Stimulated activated CD4-positive, alpha-beta T cell treated with anti-CD3 and anti-CD28 coated beads, Interleukin-2, amount 100 ng/mL, for 4 hours (primary cell): ENCODE measurements at regions not wholly inside any gene's neighbourhood (a gene's known extent, or its start where the extent isn't known, plus 50 kb on each side); places are given as distances from the start of the nearest gene placed in this dataset.

ENCODE experiments used
- DNase-seq: peaks from one replicate; pipeline ENCODE4 v3.0.0-alpha.2; 2020; ENCODE audit warnings: low read depth

GRCh38 chr2:106709229-106709628, 176.7 kb downstream of the ST6GAL2 start:
- no peak for DNase-seq

- DNase-seq = no peak
Observed at GRCh38 chr2:106719222-106719621, 166.7 kb downstream of the ST6GAL2 start.

GRCh38 chr2:106720026-106720425, 165.9 kb downstream of the ST6GAL2 start:
- no peak for DNase-seq

DNA sequence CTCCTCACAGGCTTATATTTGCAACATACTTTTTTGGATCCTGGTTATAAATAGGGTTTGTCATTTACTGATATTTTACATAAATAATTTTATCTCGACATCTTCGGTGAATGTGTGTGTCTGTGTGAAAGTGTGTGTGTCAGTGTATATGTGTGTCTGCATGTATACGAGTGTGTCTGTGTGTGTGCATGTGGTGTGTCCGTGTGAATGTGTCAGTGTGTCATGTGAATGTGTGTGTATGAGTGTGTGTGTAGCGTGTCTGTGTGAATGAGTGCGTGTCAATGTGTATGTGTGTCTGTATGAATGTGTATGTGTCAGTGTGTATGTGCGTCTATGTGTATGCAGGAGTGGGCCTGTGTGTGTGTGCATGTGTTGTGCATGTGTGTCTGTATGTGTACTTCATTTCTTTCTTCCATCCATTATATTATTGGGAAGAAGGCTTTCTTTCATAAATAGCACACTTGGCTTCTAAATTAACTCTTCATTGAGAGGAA, 161.6 kb downstream of the ST6GAL2 start:
- DNase-seq = no peak

- DNase-seq = no peak
Observed at GRCh38 chr2:106734165-106734564, 151.8 kb downstream of the ST6GAL2 start.

GRCh38 chr2:106735807-106736206, 150.2 kb downstream of the ST6GAL2 start:
- DNase-seq = no peak

DNA sequence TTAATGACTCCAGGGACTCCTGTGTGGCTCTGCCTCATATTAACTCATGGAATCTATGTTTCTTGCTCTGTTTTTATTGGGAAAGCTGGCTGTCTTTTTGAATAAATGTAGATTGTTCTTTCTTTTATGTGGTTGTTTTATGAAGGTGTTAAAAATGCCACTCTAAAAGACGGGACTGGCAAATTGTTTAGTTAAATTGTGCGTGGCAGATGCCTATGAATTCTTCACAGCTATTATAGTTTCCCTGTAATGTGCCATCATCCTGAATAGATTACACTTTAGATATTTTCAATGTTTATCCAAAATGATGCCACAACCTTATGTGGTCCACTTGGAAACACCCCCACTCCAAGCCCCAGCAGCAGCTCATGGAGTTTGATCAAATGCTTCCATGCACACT, 149.7 kb downstream of the ST6GAL2 start:
- no peak for DNase-seq

GRCh38 chr2:106745468-106745867, 140.5 kb downstream of the ST6GAL2 start:
- DNase-seq = no peak

DNA sequence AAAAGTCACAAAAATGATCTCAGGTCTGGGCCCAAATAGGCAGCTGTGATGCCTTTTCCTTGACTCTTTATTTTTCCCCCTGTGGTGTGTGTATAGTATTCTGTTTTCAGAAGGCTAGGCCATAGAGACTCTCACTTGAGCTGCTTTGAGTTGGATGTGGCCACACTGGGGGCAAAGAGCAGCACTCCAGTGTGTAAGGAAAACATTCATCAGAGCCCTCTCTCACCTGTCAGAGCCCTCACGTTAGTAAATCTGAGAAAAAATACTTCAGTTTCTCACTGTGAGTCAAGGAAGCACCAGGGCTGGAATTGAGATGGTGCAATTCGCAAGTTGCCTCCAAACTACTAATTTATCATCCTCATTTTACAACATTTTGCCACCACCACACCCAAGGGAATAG, 136.1 kb downstream of the ST6GAL2 start:
- no peak for DNase-seq
